HEK293 (cell line): ENCODE measurements at regions not wholly inside any gene's neighbourhood (a gene's known extent, or its start where the extent isn't known, plus 50 kb on each side); places are given as distances from the start of the nearest gene placed in this dataset.

Experiments used
- CTCF ChIA-PET: fragments of 350-600 bp; formaldehyde crosslinking; extraction: SDS; loops from one replicate; lab custom pipeline; 2021; ENCODE audit warnings: antibody characterized with exemption; lab: Yijun Ruan, JAX
- POLR2A ChIA-PET: fragments of 300-600 bp; formaldehyde crosslinking; extraction: SDS; loops from one replicate; lab custom pipeline; 2020; ENCODE audit warnings: antibody characterized with exemption, inconsistent platforms; lab: Yijun Ruan, JAX
- H3K27ac ChIP-seq: fragments of 200-500 bp; sonication (Bioruptor generic); 2 replicates; pipeline ENCODE4 v1.5.1; 2014; ENCODE audit warnings: low read depth, low read length, control low read depth, inconsistent platforms; ENCODE audit errors: extremely low read depth
- H3K36me3 ChIP-seq, 2 experiments: fragments of 200-500 bp in 1 of 2; sonication (Bioruptor generic) in 1 of 2; 1 replicate in 1 of 2; 2 replicates in 1 of 2; pipeline ENCODE4 v1.5.1; 2014 to 2017; ENCODE audit warnings: inconsistent platforms in 2 of 2, low read length in 2 of 2; ENCODE audit not compliant: control insufficient read depth in 2 of 2, insufficient read depth in 1 of 2
- H3K4me1 ChIP-seq: fragments of 200-500 bp; sonication (Bioruptor generic); 2 replicates; pipeline ENCODE4 v1.5.1; 2014; ENCODE audit warnings: mild to moderate bottlenecking, low read length, inconsistent platforms; ENCODE audit not compliant: control insufficient read depth, insufficient read depth
- H3K4me3 ChIP-seq: 2 replicates; pipeline ENCODE4 v1.5.1; 2011; ENCODE audit warnings: low read depth, mild to moderate bottlenecking, control low read depth, low read length, moderate library complexity
- H3K9me3 ChIP-seq: fragments of 200-500 bp; sonication (Bioruptor generic); 2 replicates; pipeline ENCODE4 v1.5.1; 2014; ENCODE audit warnings: low read depth, low read length, inconsistent platforms; ENCODE audit not compliant: control insufficient read depth, insufficient read depth
- GLIS2 ChIP-seq: fragments of 450-650 bp; formaldehyde crosslinking; IDR thresholded peaks from 2 replicates; pipeline ENCODE4 v1.5.1; 2016; ENCODE audit warnings: missing biosample characterization, missing genetic modification characterization
- KLF16 ChIP-seq: fragments of 450-650 bp; formaldehyde crosslinking; IDR thresholded peaks from 2 replicates; pipeline ENCODE4 v1.5.1; 2017; ENCODE audit warnings: missing biosample characterization, missing genetic modification characterization
- SCRT2 ChIP-seq: fragments of 450-650 bp; formaldehyde crosslinking; IDR thresholded peaks from 2 replicates; pipeline ENCODE4 v1.5.1; 2016; ENCODE audit warnings: missing biosample characterization, missing genetic modification characterization
- YY1 ChIP-seq: fragments of 450-650 bp; formaldehyde crosslinking; IDR thresholded peaks from 2 replicates; pipeline ENCODE4 v1.5.1; 2018; ENCODE audit warnings: missing biosample characterization, missing genetic modification characterization
- ZNF174 ChIP-seq: fragments of 450-650 bp; formaldehyde crosslinking; IDR thresholded peaks from 2 replicates; pipeline ENCODE4 v1.5.0; 2017; ENCODE audit warnings: missing biosample characterization, mild to moderate bottlenecking, missing genetic modification characterization
- ZNF175 ChIP-seq: fragments of 450-650 bp; formaldehyde crosslinking; IDR thresholded peaks from 2 replicates; pipeline ENCODE4 v1.5.1; 2016; ENCODE audit warnings: missing biosample characterization, missing genetic modification characterization
- ZNF211 ChIP-seq: fragments of 450-650 bp; formaldehyde crosslinking; IDR thresholded peaks from 2 replicates; pipeline ENCODE4 v1.5.1; 2016; ENCODE audit warnings: low read depth, missing biosample characterization, missing genetic modification characterization
- ZNF549 ChIP-seq: fragments of 450-650 bp; IDR thresholded peaks from 2 replicates; pipeline ENCODE4 v1.5.1; 2018; ENCODE audit warnings: missing biosample characterization, missing genetic modification characterization, mild to moderate bottlenecking, inconsistent platforms, moderate library complexity
- ZNF623 ChIP-seq: fragments of 450-650 bp; formaldehyde crosslinking; IDR thresholded peaks from 2 replicates; pipeline ENCODE4 v1.5.1; 2016; ENCODE audit warnings: missing biosample characterization, missing genetic modification characterization
- ZNF660 ChIP-seq: fragments of 450-650 bp; IDR thresholded peaks from 2 replicates; pipeline ENCODE4 v1.5.1; 2018; ENCODE audit warnings: missing biosample characterization, mild to moderate bottlenecking, missing genetic modification characterization
- ZNF664 ChIP-seq: fragments of 450-650 bp; formaldehyde crosslinking; IDR thresholded peaks from 2 replicates; pipeline ENCODE4 v1.5.1; 2016; ENCODE audit warnings: missing biosample characterization, missing genetic modification characterization
- ZNF76 ChIP-seq: fragments of 450-650 bp; formaldehyde crosslinking; IDR thresholded peaks from 2 replicates; pipeline ENCODE4; 2016; ENCODE audit warnings: low read depth, missing biosample characterization, missing genetic modification characterization, borderline replicate concordance
- ZNF768 ChIP-seq: fragments of 450-650 bp; formaldehyde crosslinking; IDR thresholded peaks from 2 replicates; pipeline ENCODE4 v1.5.1; 2018; ENCODE audit warnings: missing biosample characterization, mild to moderate bottlenecking, missing genetic modification characterization
- ZNF792 ChIP-seq: fragments of 450-650 bp; formaldehyde crosslinking; IDR thresholded peaks from 2 replicates; pipeline ENCODE4 v1.5.1; 2016; ENCODE audit warnings: missing biosample characterization, missing genetic modification characterization
- TF ChIP-seq, protein P1 (sequence below): fragments of 450-650 bp; formaldehyde crosslinking; IDR thresholded peaks from 2 replicates; pipeline ENCODE4 v1.5.1; 2017; ENCODE audit warnings: missing biosample characterization, missing genetic modification characterization
- TF ChIP-seq, protein P2 (sequence below): fragments of 450-650 bp; formaldehyde crosslinking; IDR thresholded peaks from 2 replicates; pipeline ENCODE4 v1.5.1; 2016; ENCODE audit warnings: missing biosample characterization, missing genetic modification characterization
- TF ChIP-seq, protein P3 (sequence below): fragments of 450-650 bp; formaldehyde crosslinking; conservative IDR thresholded peaks from 2 replicates; pipeline ENCODE4 v1.5.1; 2016; ENCODE audit warnings: low read depth, missing biosample characterization, missing genetic modification characterization

DNA sequence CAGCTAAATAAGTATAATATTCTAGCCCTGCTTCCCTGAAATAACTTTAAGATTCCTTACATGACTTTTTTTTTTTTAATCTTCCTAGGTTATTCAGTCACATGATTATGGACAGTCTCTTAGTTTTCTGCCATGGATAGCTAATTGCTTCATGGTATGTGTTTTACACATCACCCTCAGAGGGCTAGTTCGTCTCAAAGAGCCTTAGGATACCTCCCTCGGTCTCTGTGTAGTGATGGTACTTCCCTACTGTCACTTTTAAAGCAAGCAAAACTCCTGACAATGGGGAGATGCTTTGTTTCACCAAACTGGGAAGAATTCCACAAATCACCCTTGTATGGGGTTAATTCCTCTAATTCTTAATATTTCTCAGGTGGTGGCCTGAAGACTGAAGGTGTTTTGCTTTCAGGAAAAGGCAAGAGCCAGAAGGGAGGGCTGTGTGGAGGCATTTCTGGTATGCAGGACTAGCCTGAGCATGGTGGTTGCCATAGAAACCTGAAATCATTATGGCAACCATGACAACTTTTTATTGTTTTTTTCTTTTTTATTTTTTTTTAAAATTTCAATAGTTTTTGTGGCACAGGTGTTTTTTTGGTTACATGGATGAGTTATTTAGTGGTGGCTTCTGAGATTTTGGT, 70.4 kb downstream of the BEX3 start:
- Histone ChIP-seq H3K27ac (no peak overlapping the region), H3K36me3 (no peaks in the 10 kb centered on the region), H3K9me3 (no peaks in the 10 kb centered on the region), H3K4me3 (no peak overlapping the region), H3K4me1 (no peaks in the 10 kb centered on the region)
- ChIA-PET POLR2A (no interaction called here), CTCF (interaction anchor here (0.6 to 0.8 kb wide), 4 partner anchors 18 to 663 kb away, joined by 4 to 7 read pairs (median 4); no protein-coding TSS in a partner anchor)
- TF ChIP-seq KLF16 (tag by site-specific recombination) (no peak), SCRT2 (no peak), ZNF623 (tag by site-specific recombination) (no peak), ZNF768 (no peak), ZNF549 (no peak), ZNF660 (tag by site-specific recombination) (no peak), ZNF792 (tag by site-specific recombination) (no peak), ZNF174 (no peak), YY1 (tag by site-specific recombination) (no peak), ZNF664 (no peak), GLIS2 (tag by site-specific recombination) (no peak), ZNF175 (tag by site-specific recombination) (no peak), ZNF211 (tag by site-specific recombination) (no peak), ZNF76 (tag by site-specific recombination) (no peak)
- TF ChIP-seq, protein P1, sequence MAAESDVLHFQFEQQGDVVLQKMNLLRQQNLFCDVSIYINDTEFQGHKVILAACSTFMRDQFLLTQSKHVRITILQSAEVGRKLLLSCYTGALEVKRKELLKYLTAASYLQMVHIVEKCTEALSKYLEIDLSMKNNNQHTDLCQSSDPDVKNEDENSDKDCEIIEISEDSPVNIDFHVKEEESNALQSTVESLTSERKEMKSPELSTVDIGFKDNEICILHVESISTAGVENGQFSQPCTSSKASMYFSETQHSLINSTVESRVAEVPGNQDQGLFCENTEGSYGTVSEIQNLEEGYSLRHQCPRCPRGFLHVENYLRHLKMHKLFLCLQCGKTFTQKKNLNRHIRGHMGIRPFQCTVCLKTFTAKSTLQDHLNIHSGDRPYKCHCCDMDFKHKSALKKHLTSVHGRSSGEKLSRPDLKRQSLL = no peak
- TF ChIP-seq, protein P2, sequence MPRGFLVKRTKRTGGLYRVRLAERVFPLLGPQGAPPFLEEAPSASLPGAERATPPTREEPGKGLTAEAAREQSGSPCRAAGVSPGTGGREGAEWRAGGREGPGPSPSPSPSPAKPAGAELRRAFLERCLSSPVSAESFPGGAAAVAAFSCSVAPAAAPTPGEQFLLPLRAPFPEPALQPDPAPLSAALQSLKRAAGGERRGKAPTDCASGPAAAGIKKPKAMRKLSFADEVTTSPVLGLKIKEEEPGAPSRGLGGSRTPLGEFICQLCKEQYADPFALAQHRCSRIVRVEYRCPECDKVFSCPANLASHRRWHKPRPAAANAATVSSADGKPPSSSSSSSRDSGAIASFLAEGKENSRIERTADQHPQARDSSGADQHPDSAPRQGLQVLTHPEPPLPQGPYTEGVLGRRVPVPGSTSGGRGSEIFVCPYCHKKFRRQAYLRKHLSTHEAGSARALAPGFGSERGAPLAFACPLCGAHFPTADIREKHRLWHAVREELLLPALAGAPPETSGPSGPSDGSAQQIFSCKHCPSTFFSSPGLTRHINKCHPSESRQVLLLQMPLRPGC (tag by site-specific recombination) = no peak
- TF ChIP-seq, protein P3, sequence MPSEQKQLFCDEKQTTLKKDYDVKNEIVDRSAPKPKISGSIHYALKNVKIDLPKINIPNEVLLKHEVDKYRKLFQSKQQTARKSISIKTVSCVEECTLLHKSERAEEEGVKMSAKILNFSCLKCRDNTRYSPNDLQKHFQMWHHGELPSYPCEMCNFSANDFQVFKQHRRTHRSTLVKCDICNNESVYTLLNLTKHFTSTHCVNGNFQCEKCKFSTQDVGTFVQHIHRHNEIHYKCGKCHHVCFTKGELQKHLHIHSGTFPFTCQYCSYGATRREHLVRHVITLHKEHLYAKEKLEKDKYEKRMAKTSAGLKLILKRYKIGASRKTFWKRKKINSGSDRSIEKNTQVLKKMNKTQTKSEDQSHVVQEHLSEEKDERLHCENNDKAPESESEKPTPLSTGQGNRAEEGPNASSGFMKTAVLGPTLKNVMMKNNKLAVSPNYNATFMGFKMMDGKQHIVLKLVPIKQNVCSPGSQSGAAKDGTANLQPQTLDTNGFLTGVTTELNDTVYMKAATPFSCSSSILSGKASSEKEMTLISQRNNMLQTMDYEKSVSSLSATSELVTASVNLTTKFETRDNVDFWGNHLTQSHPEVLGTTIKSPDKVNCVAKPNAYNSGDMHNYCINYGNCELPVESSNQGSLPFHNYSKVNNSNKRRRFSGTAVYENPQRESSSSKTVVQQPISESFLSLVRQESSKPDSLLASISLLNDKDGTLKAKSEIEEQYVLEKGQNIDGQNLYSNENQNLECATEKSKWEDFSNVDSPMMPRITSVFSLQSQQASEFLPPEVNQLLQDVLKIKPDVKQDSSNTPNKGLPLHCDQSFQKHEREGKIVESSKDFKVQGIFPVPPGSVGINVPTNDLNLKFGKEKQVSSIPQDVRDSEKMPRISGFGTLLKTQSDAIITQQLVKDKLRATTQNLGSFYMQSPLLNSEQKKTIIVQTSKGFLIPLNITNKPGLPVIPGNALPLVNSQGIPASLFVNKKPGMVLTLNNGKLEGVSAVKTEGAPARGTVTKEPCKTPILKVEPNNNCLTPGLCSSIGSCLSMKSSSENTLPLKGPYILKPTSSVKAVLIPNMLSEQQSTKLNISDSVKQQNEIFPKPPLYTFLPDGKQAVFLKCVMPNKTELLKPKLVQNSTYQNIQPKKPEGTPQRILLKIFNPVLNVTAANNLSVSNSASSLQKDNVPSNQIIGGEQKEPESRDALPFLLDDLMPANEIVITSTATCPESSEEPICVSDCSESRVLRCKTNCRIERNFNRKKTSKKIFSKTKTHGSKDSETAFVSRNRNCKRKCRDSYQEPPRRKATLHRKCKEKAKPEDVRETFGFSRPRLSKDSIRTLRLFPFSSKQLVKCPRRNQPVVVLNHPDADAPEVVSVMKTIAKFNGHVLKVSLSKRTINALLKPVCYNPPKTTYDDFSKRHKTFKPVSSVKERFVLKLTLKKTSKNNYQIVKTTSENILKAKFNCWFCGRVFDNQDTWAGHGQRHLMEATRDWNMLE (tag by site-specific recombination) = no peak
